ENCODE measurements at regions not wholly inside any gene's neighbourhood (a gene's known extent, or its start where the extent isn't known, plus 50 kb on each side); places are given as distances from the start of the nearest gene placed in this dataset.

DNA sequence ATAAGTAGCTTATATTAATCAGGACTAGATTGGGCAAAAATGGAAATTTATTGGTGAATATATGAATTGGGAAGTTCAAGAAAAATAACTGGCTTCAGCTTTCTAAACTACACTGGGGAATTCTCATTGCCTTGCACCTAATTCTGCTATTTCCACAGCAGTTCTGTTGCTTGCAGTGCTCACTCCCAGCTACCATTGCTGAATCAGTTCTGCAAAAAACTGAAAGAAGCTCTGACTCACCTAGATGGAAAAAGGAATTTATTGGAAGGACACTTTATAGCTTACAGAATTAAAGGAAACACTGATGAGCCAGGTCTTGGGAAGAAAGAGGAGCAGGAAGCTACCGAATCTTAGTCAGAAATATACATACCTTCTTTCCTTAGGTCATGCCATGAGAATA is 60.3 kb upstream of the ACVR1 start (continued):
- TF ChIP-seq, protein P1, sequence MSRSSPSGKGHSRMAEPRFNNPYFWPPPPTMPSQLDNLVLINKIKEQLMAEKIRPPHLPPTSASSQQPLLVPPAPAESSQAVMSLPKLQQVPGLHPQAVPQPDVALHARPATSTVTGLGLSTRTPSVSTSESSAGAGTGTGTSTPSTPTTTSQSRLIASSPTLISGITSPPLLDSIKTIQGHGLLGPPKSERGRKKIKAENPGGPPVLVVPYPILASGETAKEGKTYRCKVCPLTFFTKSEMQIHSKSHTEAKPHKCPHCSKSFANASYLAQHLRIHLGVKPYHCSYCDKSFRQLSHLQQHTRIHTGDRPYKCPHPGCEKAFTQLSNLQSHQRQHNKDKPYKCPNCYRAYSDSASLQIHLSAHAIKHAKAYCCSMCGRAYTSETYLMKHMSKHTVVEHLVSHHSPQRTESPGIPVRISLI (tag by site-specific recombination; IDR thresholded peaks at IDR 0.05): no peak
- no peak for TF ChIP-seq ZNF311 (tag by site-specific recombination; IDR thresholded peaks at IDR 0.05; ENCODE audit: borderline replicate concordance)
- TF ChIP-seq ZNF664 (tag by site-specific recombination; IDR thresholded peaks at IDR 0.05): no peak
- no peak for TF ChIP-seq ZNF416 (tag by site-specific recombination; IDR thresholded peaks at IDR 0.05)
- TF ChIP-seq ZBTB17 (tag by site-specific recombination; IDR thresholded peaks at IDR 0.05): no peak
- TF ChIP-seq ZNF791 (tag by site-specific recombination; IDR thresholded peaks at IDR 0.05): no peak
- no peak for TF ChIP-seq ZNF16 (tag by site-specific recombination; IDR thresholded peaks at IDR 0.05; ENCODE audit: low read depth)
- TF ChIP-seq, protein P2, sequence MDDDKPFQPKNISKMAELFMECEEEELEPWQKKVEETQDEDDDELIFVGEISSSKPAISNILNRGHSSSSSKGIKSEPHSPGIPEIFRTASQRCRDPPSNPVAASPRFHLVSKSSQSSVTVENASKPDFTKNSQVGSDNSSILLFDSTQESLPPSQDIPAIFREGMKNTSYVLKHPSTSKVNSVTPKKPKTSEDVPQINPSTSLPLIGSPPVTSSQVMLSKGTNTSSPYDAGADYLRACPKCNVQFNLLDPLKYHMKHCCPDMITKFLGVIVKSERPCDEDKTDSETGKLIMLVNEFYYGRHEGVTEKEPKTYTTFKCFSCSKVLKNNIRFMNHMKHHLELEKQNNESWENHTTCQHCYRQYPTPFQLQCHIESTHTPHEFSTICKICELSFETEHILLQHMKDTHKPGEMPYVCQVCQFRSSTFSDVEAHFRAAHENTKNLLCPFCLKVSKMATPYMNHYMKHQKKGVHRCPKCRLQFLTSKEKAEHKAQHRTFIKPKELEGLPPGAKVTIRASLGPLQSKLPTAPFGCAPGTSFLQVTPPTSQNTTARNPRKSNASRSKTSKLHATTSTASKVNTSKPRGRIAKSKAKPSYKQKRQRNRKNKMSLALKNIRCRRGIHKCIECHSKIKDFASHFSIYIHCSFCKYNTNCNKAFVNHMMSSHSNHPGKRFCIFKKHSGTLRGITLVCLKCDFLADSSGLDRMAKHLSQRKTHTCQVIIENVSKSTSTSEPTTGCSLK (tag by site-specific recombination; IDR thresholded peaks at IDR 0.05): no peak
- no peak for TF ChIP-seq ZNF140 (tag by site-specific recombination; IDR thresholded peaks at IDR 0.05)

DNA sequence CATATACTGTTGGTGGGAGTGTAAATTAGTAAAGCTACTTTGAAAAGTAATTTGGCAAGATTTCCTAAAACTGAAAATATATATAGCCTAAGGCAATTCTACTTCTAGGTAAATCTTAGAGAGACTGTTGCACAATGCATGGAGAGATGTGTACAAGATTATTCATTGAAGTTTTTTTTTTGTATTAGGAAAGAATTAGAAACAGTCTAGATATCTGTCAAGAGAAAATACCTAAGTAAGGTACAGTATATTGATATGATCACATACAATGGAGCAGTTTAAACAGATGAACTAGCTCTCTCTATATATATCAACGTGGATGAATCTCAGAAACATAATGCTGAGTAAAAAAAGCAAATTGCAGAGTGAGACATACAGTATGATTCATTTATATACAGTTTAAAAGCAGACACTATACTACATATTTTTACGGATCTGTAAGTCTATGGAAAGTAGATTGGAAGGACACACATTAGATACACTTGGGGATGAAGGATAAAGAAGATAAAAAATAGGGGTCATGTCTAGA is 59.3 kb upstream of the ACVR1 start:
- ChIA-PET CTCF (interaction anchor here (0.6 kb wide), 2 partner anchors 162 to 413 kb away, joined by 3 to 4 read pairs; no protein-coding TSS in a partner anchor), POLR2A (interaction anchor here (0.7 kb wide), 1 partner anchor 10 kb away, joined by 3 read pairs; no protein-coding TSS in a partner anchor)
- Histone ChIP-seq H3K27ac (ENCODE audit: extremely low read depth, low read depth, low read length) (no peak overlapping the region), H3K36me3 (ENCODE audit: control insufficient read depth in 2 of 2, insufficient read depth in 1 of 2, low read length in 2 of 2) (no peaks in the 10 kb centered on the region), H3K4me1 (ENCODE audit: control insufficient read depth, insufficient read depth, low read length) (no peaks in the 10 kb centered on the region), H3K4me3 (ENCODE audit: low read depth, low read length) (no peak overlapping the region), H3K9me3 (ENCODE audit: control insufficient read depth, insufficient read depth, low read depth, low read length) (no peaks in the 10 kb centered on the region)
- TF ChIP-seq KLF7 (tag by site-specific recombination; IDR thresholded peaks at IDR 0.05; ENCODE audit: borderline replicate concordance) (no peak), ZNF184 (tag by site-specific recombination; IDR thresholded peaks at IDR 0.05) (no peak), SETDB1 (IDR thresholded peaks at IDR 0.05; ENCODE audit: insufficient read length, low read length) (no peak), ZNF621 (tag by site-specific recombination; IDR thresholded peaks at IDR 0.05) (no peak), ZNF558 (tag by site-specific recombination; IDR thresholded peaks at IDR 0.05) (no peak), KLF16 (tag by site-specific recombination; IDR thresholded peaks at IDR 0.05) (no peak), ZSCAN23 (tag by site-specific recombination; IDR thresholded peaks at IDR 0.05) (no peak), ZNF112 (tag by site-specific recombination; IDR thresholded peaks at IDR 0.05) (no peak)
- TF ChIP-seq, protein P3, sequence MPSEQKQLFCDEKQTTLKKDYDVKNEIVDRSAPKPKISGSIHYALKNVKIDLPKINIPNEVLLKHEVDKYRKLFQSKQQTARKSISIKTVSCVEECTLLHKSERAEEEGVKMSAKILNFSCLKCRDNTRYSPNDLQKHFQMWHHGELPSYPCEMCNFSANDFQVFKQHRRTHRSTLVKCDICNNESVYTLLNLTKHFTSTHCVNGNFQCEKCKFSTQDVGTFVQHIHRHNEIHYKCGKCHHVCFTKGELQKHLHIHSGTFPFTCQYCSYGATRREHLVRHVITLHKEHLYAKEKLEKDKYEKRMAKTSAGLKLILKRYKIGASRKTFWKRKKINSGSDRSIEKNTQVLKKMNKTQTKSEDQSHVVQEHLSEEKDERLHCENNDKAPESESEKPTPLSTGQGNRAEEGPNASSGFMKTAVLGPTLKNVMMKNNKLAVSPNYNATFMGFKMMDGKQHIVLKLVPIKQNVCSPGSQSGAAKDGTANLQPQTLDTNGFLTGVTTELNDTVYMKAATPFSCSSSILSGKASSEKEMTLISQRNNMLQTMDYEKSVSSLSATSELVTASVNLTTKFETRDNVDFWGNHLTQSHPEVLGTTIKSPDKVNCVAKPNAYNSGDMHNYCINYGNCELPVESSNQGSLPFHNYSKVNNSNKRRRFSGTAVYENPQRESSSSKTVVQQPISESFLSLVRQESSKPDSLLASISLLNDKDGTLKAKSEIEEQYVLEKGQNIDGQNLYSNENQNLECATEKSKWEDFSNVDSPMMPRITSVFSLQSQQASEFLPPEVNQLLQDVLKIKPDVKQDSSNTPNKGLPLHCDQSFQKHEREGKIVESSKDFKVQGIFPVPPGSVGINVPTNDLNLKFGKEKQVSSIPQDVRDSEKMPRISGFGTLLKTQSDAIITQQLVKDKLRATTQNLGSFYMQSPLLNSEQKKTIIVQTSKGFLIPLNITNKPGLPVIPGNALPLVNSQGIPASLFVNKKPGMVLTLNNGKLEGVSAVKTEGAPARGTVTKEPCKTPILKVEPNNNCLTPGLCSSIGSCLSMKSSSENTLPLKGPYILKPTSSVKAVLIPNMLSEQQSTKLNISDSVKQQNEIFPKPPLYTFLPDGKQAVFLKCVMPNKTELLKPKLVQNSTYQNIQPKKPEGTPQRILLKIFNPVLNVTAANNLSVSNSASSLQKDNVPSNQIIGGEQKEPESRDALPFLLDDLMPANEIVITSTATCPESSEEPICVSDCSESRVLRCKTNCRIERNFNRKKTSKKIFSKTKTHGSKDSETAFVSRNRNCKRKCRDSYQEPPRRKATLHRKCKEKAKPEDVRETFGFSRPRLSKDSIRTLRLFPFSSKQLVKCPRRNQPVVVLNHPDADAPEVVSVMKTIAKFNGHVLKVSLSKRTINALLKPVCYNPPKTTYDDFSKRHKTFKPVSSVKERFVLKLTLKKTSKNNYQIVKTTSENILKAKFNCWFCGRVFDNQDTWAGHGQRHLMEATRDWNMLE (tag by site-specific recombination; conservative IDR thresholded peaks at IDR 0.05; ENCODE audit: low read depth): no peak
- TF ChIP-seq, protein P4, sequence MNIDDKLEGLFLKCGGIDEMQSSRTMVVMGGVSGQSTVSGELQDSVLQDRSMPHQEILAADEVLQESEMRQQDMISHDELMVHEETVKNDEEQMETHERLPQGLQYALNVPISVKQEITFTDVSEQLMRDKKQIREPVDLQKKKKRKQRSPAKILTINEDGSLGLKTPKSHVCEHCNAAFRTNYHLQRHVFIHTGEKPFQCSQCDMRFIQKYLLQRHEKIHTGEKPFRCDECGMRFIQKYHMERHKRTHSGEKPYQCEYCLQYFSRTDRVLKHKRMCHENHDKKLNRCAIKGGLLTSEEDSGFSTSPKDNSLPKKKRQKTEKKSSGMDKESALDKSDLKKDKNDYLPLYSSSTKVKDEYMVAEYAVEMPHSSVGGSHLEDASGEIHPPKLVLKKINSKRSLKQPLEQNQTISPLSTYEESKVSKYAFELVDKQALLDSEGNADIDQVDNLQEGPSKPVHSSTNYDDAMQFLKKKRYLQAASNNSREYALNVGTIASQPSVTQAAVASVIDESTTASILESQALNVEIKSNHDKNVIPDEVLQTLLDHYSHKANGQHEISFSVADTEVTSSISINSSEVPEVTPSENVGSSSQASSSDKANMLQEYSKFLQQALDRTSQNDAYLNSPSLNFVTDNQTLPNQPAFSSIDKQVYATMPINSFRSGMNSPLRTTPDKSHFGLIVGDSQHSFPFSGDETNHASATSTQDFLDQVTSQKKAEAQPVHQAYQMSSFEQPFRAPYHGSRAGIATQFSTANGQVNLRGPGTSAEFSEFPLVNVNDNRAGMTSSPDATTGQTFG (tag by site-specific recombination; IDR thresholded peaks at IDR 0.05; ENCODE audit: borderline replicate concordance): no peak
- TF ChIP-seq, protein P5, sequence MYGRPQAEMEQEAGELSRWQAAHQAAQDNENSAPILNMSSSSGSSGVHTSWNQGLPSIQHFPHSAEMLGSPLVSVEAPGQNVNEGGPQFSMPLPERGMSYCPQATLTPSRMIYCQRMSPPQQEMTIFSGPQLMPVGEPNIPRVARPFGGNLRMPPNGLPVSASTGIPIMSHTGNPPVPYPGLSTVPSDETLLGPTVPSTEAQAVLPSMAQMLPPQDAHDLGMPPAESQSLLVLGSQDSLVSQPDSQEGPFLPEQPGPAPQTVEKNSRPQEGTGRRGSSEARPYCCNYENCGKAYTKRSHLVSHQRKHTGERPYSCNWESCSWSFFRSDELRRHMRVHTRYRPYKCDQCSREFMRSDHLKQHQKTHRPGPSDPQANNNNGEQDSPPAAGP (tag by site-specific recombination; IDR thresholded peaks at IDR 0.05): no peak
